Activated CD8-positive, alpha-beta memory T cell treated with anti-CD3 and anti-CD28 coated beads, Interleukin-2, amount 10 ng/mL, durations not matched to agents 7 days and 5 days (primary cell): ENCODE measurements at regions not wholly inside any gene's neighbourhood (a gene's known extent, or its start where the extent isn't known, plus 50 kb on each side); places are given as distances from the start of the nearest gene placed in this dataset.
A peak's percentile ranks its signal among the peaks of the same experiment; 100 is the strongest.
"Not testable (repeated sequence)": the region's sequence is repeated elsewhere in the genome, so short reads cannot be mapped to it uniquely, and the experiment has no call there.

Source experiments
- ATAC-seq: fragments of 150-1000 bp; cut with Tn5 transposase; one replicate; pipeline ENCODE4 v1.10.0; 2021; ENCODE audit warnings: moderate library complexity
- CTCF ChIA-PET: fragments of 350-600 bp; sonication (Branson Sonifier 250); formaldehyde crosslinking; loops from one replicate; lab custom pipeline; 2021; ENCODE audit warnings: antibody characterized with exemption; lab: Charles Lee
- DNase-seq: peaks from one replicate; pipeline ENCODE4 v3.0.0-alpha.2; 2020
- H3K27ac Mint-ChIP-seq: one replicate; pipeline ENCODE4 v1.8.0; 2021; ENCODE audit warnings: mild to moderate bottlenecking, mixed read lengths
- H3K27me3 Mint-ChIP-seq: one replicate; pipeline ENCODE4 v1.8.0; 2021; ENCODE audit warnings: mixed read lengths
- H3K36me3 Mint-ChIP-seq: one replicate; pipeline ENCODE4 v1.8.0; 2021; ENCODE audit warnings: mild to moderate bottlenecking, mixed read lengths
- H3K4me1 Mint-ChIP-seq: one replicate; pipeline ENCODE4 v1.8.0; 2021; ENCODE audit warnings: mixed read lengths
- H3K4me3 Mint-ChIP-seq: one replicate; pipeline ENCODE4 v1.8.0; 2021; ENCODE audit warnings: mild to moderate bottlenecking, moderate library complexity, mixed read lengths
- H3K9me3 Mint-ChIP-seq: one replicate; pipeline ENCODE4 v1.8.0; 2022; ENCODE audit warnings: low read depth, mixed read lengths

DNA sequence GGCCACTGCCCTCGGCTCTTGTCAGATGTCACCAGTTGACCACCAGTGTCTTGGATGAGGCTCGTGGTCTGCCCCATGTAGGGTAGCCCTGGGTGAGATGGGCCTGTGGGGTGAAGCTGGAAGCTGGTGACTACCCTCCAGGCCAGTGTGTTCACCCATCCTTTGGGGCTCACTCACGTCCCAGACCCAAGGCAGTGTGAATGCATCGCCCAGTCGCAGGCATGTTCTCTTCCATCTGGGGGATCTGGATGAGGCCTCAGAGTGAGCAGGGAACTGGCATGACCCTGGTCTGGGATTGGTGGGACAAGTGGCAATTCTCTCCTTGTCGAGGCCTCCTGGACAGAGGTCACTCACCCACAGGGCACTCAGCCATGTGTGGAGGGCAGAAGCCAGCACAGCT is 120.1 kb upstream of the PHACTR3 start:
- Mint-ChIP-seq H3K36me3 (no peaks in the 10 kb centered on the region), H3K27me3 (peaks cover 15% of the 10 kb centered on the region), H3K9me3 (no peaks in the 10 kb centered on the region), H3K4me1 (no peaks in the 10 kb centered on the region), H3K27ac (no peak overlapping the region), H3K4me3 (no peak overlapping the region)
- DNase-seq: no peak
- CTCF ChIA-PET: interaction anchor here (0.7 to 3.1 kb wide), 2 partner anchors 11 to 86 kb away, joined by 3 to 11 read pairs; no protein-coding TSS in a partner anchor
- no peak for ATAC-seq

DNA sequence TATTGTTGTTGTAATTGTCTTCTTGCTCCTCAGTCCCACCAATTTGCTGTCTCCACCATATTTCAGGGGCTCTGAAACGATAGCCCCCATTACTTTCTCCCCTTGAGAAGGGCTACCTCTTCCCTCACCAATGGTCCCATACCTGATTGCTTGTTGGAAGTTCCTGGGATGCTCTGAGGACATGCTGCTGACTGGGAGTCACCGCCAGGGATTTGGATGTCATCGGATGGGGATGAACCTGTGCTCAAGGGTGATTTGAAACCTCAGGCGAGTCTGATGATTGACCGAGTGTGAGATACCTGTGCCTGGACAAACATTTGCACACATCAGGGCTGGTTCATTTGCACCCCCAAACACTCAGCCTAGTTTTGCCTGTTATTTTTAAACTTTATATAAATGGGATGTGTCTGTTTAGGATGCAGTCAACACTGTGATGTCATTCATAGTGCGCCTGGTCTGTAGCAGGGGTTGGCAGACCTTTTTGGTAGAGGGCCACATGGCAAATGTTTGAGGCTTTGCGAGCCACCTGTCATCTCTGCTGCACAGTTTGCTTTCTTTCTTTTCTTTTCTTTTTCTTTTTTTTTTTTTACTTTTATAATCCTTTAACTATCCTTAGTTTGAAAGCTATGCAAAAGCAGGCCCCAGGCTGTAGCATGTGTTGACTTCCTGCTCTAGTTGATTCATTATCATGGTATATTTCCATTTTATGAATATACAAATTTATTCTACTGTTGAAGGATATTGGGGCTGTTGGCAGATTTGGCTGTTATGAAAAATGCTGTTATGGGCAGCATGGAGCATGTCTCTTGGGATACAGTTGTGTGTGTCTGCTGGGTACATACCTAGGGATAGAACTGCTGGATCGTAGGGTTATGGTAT is 118.5 kb upstream of the PHACTR3 start:
- Mint-ChIP-seq H3K27ac (no peak overlapping the region), H3K36me3 (no peaks in the 10 kb centered on the region), H3K4me1 (no peaks in the 10 kb centered on the region), H3K9me3 (no peaks in the 10 kb centered on the region), H3K27me3 (peaks cover 10% of the 10 kb centered on the region), H3K4me3 (no peak overlapping the region)
- ATAC-seq (no peak), DNase-seq (no peak)
- CTCF ChIA-PET: interaction anchor here (3.1 kb wide), 1 partner anchor 10 kb away, joined by 11 read pairs; no protein-coding TSS in a partner anchor

- H3K27ac Mint-ChIP-seq, ATAC-seq, H3K36me3 Mint-ChIP-seq, H3K27me3 Mint-ChIP-seq, CTCF ChIA-PET, H3K9me3 Mint-ChIP-seq, H3K4me3 Mint-ChIP-seq, H3K4me1 Mint-ChIP-seq, DNase-seq: not testable (repeated sequence)
Measured at GRCh38 chr20:59488459-59488858, 115.9 kb upstream of the PHACTR3 start.

DNA sequence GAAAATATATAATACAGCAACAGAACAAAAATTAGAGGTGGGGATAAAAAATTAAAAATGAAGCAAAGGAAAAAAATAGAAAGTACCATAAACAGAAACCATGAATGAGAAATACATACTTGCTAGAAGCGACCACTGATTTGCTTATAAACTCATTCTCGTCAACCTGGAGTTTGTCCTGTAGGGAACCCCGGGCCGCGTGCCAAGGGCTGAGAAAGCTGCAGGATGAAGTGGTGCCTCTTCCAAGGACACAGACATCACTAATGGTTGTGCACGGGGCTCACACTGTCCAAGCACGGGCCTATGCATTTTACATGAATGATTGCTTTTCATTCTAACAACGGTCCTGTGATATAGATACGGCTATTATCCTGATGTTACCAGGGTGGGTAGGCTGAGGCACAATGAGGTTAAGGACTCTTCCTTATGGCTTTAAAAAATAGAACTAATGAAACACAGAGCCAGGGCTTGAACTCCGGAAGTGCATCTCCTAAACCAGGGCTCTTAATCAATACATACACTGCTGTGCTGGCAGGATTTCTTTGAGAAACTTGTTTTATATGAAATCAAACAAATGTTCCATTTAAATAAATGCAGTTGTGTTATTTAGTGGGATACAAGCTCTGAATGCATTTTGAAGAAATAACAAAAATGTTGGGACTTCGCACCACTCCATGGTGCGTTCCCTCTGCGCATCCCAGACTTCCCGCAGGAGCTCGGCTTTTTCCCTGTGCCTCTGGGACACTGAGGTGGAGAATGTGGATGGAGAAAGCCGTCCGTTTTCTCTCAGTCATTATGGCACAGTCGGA is 113.9 kb upstream of the PHACTR3 start:
- H3K27ac Mint-ChIP-seq, H3K27me3 Mint-ChIP-seq, H3K36me3 Mint-ChIP-seq, H3K4me3 Mint-ChIP-seq, H3K4me1 Mint-ChIP-seq, CTCF ChIA-PET, ATAC-seq, H3K9me3 Mint-ChIP-seq, DNase-seq: not testable (repeated sequence)

DNA sequence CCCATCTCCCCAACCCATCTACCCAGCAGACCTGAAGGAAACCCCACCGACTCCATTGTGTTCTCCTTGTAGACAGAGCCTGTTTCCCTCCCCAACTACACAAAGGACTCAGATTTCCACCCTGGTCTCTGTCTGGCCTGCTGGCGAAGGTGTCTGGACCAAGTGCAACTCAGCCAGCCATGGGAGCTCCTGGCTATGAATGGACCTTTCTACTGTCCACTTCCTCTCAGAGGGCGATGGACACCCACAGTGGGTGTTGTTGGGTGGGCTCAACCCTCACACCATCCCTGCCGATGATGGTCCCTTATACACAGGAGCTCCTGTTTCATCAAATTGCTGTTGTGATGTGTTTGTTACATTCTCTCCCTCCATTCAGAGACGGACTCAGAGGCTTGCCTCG is 112.5 kb upstream of the PHACTR3 start:
- CTCF ChIA-PET: interaction anchor here (1.1 kb wide), 1 partner anchor 36 kb away, joined by 3 read pairs; no protein-coding TSS in a partner anchor
- Mint-ChIP-seq H3K36me3 (no peaks in the 10 kb centered on the region), H3K27me3 (no peaks in the 10 kb centered on the region), H3K9me3 (no peaks in the 10 kb centered on the region), H3K27ac (no peak overlapping the region), H3K4me3 (no peak overlapping the region), H3K4me1 (no peaks in the 10 kb centered on the region)
- DNase-seq (no peak), ATAC-seq (no peak)

GRCh38 chr20:59493926-59494325 is 110.4 kb upstream of the PHACTR3 start:
- Mint-ChIP-seq H3K9me3 (no peaks in the 10 kb centered on the region), H3K4me3 (no peak overlapping the region), H3K27me3 (peaks cover 5% of the 10 kb centered on the region), H3K27ac (no peak overlapping the region), H3K36me3 (no peaks in the 10 kb centered on the region), H3K4me1 (no peaks in the 10 kb centered on the region)
- CTCF ChIA-PET: no interaction called here
- ATAC-seq (no peak), DNase-seq (no peak)

DNA sequence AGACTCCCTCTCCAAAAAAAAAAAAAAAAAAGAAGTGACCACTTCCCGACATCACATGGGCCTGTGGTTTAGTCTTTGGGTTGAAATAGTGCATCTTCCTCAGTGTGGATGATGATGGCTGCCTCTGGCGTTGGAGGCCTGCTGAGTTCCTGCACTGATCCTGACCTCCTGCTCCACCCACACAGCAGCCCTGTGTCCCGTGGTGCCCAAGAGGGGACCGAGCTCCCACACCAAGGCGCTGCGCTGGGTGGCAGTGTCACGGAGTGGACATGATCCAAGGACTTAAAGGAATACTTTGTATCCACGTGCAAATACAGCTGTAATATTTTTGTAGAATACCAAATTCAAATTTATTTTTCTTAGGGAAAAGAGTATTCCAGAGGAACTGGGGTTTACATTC is 109.2 kb upstream of the PHACTR3 start:
- no peaks in the 10 kb centered on the region for H3K9me3 Mint-ChIP-seq
- no peak for DNase-seq
- H3K4me3 Mint-ChIP-seq: no peak overlapping the region
- no peak overlapping the region for H3K27ac Mint-ChIP-seq
- ATAC-seq: no peak
- no peaks in the 10 kb centered on the region for H3K36me3 Mint-ChIP-seq
- no peaks in the 10 kb centered on the region for H3K4me1 Mint-ChIP-seq
- peaks cover 15% of the 10 kb centered on the region for H3K27me3 Mint-ChIP-seq
- CTCF ChIA-PET: interaction anchor here (0.8 to 2.0 kb wide), 11 partner anchors 9 to 288 kb away, joined by 3 to 12 read pairs (median 4); no protein-coding TSS in a partner anchor

- H3K27me3 Mint-ChIP-seq: peaks cover 23% of the 10 kb centered on the region
- CTCF ChIA-PET: interaction anchor here (0.6 to 2.0 kb wide), 21 partner anchors 10 to 845 kb away, joined by 3 to 12 read pairs (median 3); partner anchors contain the start of gene STX16
- ATAC-seq: peak; percentile 66
- H3K27ac Mint-ChIP-seq: no peak overlapping the region
- no peaks in the 10 kb centered on the region for H3K4me1 Mint-ChIP-seq
- peak; percentile 71 for DNase-seq
- H3K4me3 Mint-ChIP-seq: no peak overlapping the region
- H3K36me3 Mint-ChIP-seq: no peaks in the 10 kb centered on the region
- H3K9me3 Mint-ChIP-seq: no peaks in the 10 kb centered on the region
Measured at GRCh38 chr20:59495894-59496510, 108.3 kb upstream of the PHACTR3 start.

GRCh38 chr20:59498291-59498690 is 106.0 kb upstream of the PHACTR3 start:
- ATAC-seq (no peak), DNase-seq (no peak)
- Mint-ChIP-seq H3K27me3 (peaks cover 25% of the 10 kb centered on the region), H3K27ac (no peak overlapping the region), H3K4me3 (no peak overlapping the region), H3K9me3 (no peaks in the 10 kb centered on the region), H3K36me3 (no peaks in the 10 kb centered on the region), H3K4me1 (no peaks in the 10 kb centered on the region)
- CTCF ChIA-PET: interaction anchor here (0.6 to 1.1 kb wide), 2 partner anchors 11 to 487 kb away, joined by 3 read pairs; no protein-coding TSS in a partner anchor

- CTCF ChIA-PET: interaction anchor here (1.3 kb wide), 1 partner anchor 28 kb away, joined by 3 read pairs; no protein-coding TSS in a partner anchor
- Mint-ChIP-seq H3K36me3 (no peaks in the 10 kb centered on the region), H3K27ac (no peak overlapping the region)
Measured at GRCh38 chr20:59499863-59500262, 104.5 kb upstream of the PHACTR3 start.

GRCh38 chr20:59508729-59509128 is 95.6 kb upstream of the PHACTR3 start:
- CTCF ChIA-PET: interaction anchor here (1.2 to 2.5 kb wide), 2 partner anchors 11 to 13 kb away, joined by 3 to 9 read pairs; no protein-coding TSS in a partner anchor
- no peak for ATAC-seq
- Mint-ChIP-seq H3K9me3 (no peaks in the 10 kb centered on the region), H3K36me3 (no peaks in the 10 kb centered on the region), H3K27ac (no peak overlapping the region), H3K27me3 (peaks cover 11% of the 10 kb centered on the region), H3K4me1 (no peaks in the 10 kb centered on the region), H3K4me3 (no peak overlapping the region)
- no peak for DNase-seq

More at GRCh38 chr20:59499863-59500262, 104.5 kb upstream of the PHACTR3 start:
- ATAC-seq: no peak
- Mint-ChIP-seq H3K9me3 (no peaks in the 10 kb centered on the region), H3K27me3 (peaks cover 25% of the 10 kb centered on the region), H3K4me1 (no peaks in the 10 kb centered on the region), H3K4me3 (no peak overlapping the region)
- DNase-seq: no peak

DNA sequence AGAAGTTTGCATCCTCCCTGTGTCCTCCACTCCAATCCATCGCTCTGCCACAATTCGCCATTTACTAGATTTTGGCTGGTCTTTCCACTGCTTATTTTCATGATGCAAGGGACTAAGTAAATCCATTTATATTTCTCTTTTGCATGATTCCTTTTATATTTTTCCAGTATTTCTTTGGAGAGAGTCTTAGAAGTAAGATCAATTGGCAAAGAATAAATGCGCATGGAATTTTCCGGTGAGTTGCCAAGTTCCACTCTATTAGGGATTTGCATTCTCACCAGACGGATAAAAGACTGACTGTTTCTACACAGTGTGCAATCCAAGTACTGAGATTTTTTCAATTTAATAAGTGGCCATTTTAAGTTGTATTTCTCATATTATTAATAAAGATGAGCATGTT is 91.7 kb upstream of the PHACTR3 start:
- Mint-ChIP-seq H3K27ac (no peak overlapping the region), H3K4me1 (no peaks in the 10 kb centered on the region), H3K27me3 (peaks cover 39% of the 10 kb centered on the region), H3K36me3 (no peaks in the 10 kb centered on the region), H3K4me3 (no peak overlapping the region), H3K9me3 (no peaks in the 10 kb centered on the region)
- CTCF ChIA-PET: no interaction called here
- no peak for ATAC-seq
- DNase-seq: no peak

- ATAC-seq: no peak
- Mint-ChIP-seq H3K9me3 (no peaks in the 10 kb centered on the region), H3K27me3 (peaks cover 51% of the 10 kb centered on the region)
Measured at GRCh38 chr20:59514554-59514953, 89.8 kb upstream of the PHACTR3 start.

More at GRCh38 chr20:59514554-59514953, 89.8 kb upstream of the PHACTR3 start:
- CTCF ChIA-PET: interaction anchor here (1.1 kb wide), 1 partner anchor 18 kb away, joined by 3 read pairs; no protein-coding TSS in a partner anchor
- Mint-ChIP-seq H3K4me3 (no peak overlapping the region), H3K4me1 (no peaks in the 10 kb centered on the region), H3K36me3 (no peaks in the 10 kb centered on the region), H3K27ac (no peak overlapping the region)
- no peak for DNase-seq
